CD14-positive monocyte (primary cell): ENCODE measurements at regions not wholly inside any gene's neighbourhood (a gene's known extent, or its start where the extent isn't known, plus 50 kb on each side); places are given as distances from the start of the nearest gene placed in this dataset.

ENCODE experiments used
- DNase-seq, 3 donors: peaks; one replicate each; pipeline ENCODE4 v3.0.0-alpha.2; 2011 to 2022
- H2AFZ ChIP-seq: 2 replicates; pipeline ENCODE4 v1.6.0; 2012; ENCODE audit warnings: mild to moderate bottlenecking, low read depth, low read length, inconsistent platforms; ENCODE audit not compliant: insufficient read depth, poor library complexity, severe bottlenecking
- H3K27ac ChIP-seq, 2 donors: 1 replicate in 1 of 2; 2 replicates in 1 of 2; pipeline ENCODE4 v1.5.1; 2012 to 2013; ENCODE audit warnings: low read length in 2 of 2, control low read depth in 1 of 2, inconsistent platforms in 1 of 2, low read depth in 1 of 2, mild to moderate bottlenecking in 1 of 2
- H3K27me3 ChIP-seq, 2 donors: one replicate each; pipeline versions ENCODE4 v1.6.0 to v1.6.1; 2011 to 2013; ENCODE audit warnings: low read length in 2 of 2; ENCODE audit not compliant: control insufficient read depth in 2 of 2, insufficient read depth in 2 of 2
- H3K36me3 ChIP-seq, 2 donors: replicated peaks in 1 of 2; 1 replicate in 1 of 2; 2 replicates in 1 of 2; pipeline versions ENCODE4 v1.5.1 to v1.6.1; 2012 to 2013; ENCODE audit warnings: low read length in 2 of 2, control low read depth in 1 of 2, inconsistent platforms in 1 of 2, mild to moderate bottlenecking in 1 of 2; ENCODE audit not compliant: insufficient read depth in 2 of 2, control insufficient read depth in 1 of 2
- H3K4me1 ChIP-seq, 2 donors: 1 replicate in 1 of 2; 2 replicates in 1 of 2; pipeline versions ENCODE4 v1.5.1 to v1.6.1; 2012 to 2013; ENCODE audit warnings: low read length in 2 of 2, control low read depth in 1 of 2, inconsistent platforms in 1 of 2, mild to moderate bottlenecking in 1 of 2, moderate library complexity in 1 of 2; ENCODE audit not compliant: insufficient read depth in 2 of 2, control insufficient read depth in 1 of 2
- H3K4me2 ChIP-seq: replicated peaks from 2 replicates; pipeline ENCODE3; 2012; ENCODE audit warnings: low read length, moderate library complexity, mild to moderate bottlenecking; ENCODE audit not compliant: poor library complexity, severe bottlenecking; ENCODE audit errors: extremely low read depth
- H3K4me3 ChIP-seq, 3 experiments: fragments of 200-600 bp in 1 of 3; sonication (generic) in 1 of 3; replicated peaks in 1 of 3; 1 replicate in 2 of 3; 2 replicates in 1 of 3; pipeline ENCODE4 v1.5.1; 2011 to 2013; ENCODE audit warnings: low read length in 3 of 3, mild to moderate bottlenecking in 3 of 3, control low read depth in 2 of 3, low read depth in 2 of 3, inconsistent platforms in 1 of 3, moderate library complexity in 1 of 3
- H3K79me2 ChIP-seq: 2 replicates; pipeline ENCODE4 v1.6.0; 2012; ENCODE audit warnings: mild to moderate bottlenecking, control low read depth, inconsistent platforms, low read length, moderate library complexity; ENCODE audit not compliant: insufficient read depth
- H3K9ac ChIP-seq: 2 replicates; pipeline ENCODE4 v1.6.0; 2017; ENCODE audit warnings: low read length, mild to moderate bottlenecking; ENCODE audit not compliant: insufficient read depth, poor library complexity, severe bottlenecking
- H3K9me3 ChIP-seq, 2 donors: replicated peaks in 1 of 2; 1 replicate in 1 of 2; 2 replicates in 1 of 2; pipeline versions ENCODE4 v1.5.1 to v1.6.1; 2012 to 2013; ENCODE audit warnings: low read length in 2 of 2, control low read depth in 1 of 2; ENCODE audit not compliant: control insufficient read depth in 1 of 2, insufficient read depth in 1 of 2
- H4K20me1 ChIP-seq: 2 replicates; pipeline ENCODE4 v1.6.0; 2012; ENCODE audit warnings: mild to moderate bottlenecking, low read length, control low read depth, moderate library complexity; ENCODE audit not compliant: insufficient read depth
- H3K27ac Mint-ChIP-seq, 7 donors: one replicate each; pipeline ENCODE4 v1.8.0; 2020; ENCODE audit warnings: mild to moderate bottlenecking in 7 of 7, mixed read lengths in 7 of 7, moderate library complexity in 6 of 7, inconsistent platforms in 2 of 7
- H3K27me3 Mint-ChIP-seq, 3 donors: one replicate each; pipeline ENCODE4 v1.8.0; 2021 to 2022; ENCODE audit warnings: low read depth in 3 of 3, mild to moderate bottlenecking in 3 of 3, mixed read lengths in 3 of 3, moderate library complexity in 3 of 3, inconsistent platforms in 1 of 3
- H3K36me3 Mint-ChIP-seq, 2 donors: one replicate each; pipeline ENCODE4 v1.8.0; 2020; ENCODE audit warnings: mixed read lengths in 2 of 2, inconsistent platforms in 1 of 2, mild to moderate bottlenecking in 1 of 2
- H3K4me1 Mint-ChIP-seq: one replicate; pipeline ENCODE4 v1.8.0; 2020; ENCODE audit warnings: mild to moderate bottlenecking, mixed read lengths
- H3K4me3 Mint-ChIP-seq, 2 donors: one replicate each; pipeline ENCODE4 v1.8.0; 2020; ENCODE audit warnings: mild to moderate bottlenecking in 2 of 2, mixed read lengths in 2 of 2, moderate library complexity in 1 of 2
- H3K9me3 Mint-ChIP-seq, 7 donors: one replicate each; pipeline ENCODE4 v1.8.0; 2020 to 2022; ENCODE audit warnings: mixed read lengths in 7 of 7, mild to moderate bottlenecking in 6 of 7, moderate library complexity in 6 of 7, inconsistent platforms in 2 of 7
- WGBS: methylation state at CpG from one replicate; pipeline ENCODE4 v1.1.5; 2013; ENCODE audit warnings: missing lambda C conversion rate; ENCODE audit not compliant: insufficient coverage; 5-methylcytosine and 5-hydroxymethylcytosine counted together
- intact Hi-C, 2 donors: fragments of 100-400 bp; cut with micrococcal nuclease; formaldehyde crosslinking; loops; one replicate each; pipeline versions ENCODE4 v1.15.0 to v1.15.1; 2023
- TF ChIP-seq, protein P1 (sequence below): fragments of 200-600 bp; IDR thresholded peaks from one replicate; pipeline ENCODE4 v1.8.0; 2022; ENCODE audit warnings: antibody characterized with exemption, mild to moderate bottlenecking

DNA sequence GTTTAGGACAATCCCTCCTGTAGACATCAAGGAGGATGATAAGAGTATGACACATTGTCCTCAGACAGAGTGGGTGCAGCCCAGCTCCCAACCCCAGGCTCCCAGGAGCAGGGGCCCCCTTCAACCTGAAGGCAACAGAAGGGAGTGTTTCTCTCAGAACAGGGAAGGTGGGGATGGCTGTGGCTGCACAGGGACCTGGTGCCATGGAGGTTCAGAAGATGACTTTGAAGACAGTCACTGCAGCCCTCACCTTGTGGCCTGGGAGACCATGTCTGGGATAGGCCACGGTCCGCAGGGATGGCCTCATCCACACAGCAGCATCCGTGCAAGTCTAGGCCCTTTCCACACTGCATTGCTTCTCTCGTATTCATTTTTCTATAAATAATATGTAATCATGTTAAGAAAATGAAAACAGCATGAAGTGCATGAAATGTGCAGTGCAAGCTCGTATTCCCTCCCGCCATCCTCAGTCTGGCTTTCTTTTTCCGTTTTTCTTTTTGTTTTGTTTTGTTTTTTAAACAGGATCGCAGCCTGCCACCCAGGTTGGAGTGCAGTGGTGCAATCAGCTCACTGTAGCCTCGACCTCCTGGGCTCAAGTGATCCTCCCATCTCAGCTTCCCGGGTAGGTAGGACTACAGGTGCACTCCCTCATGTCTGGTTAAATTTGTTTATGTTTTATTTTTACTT, 71.1 kb downstream of the METRNL start:
- H3K9me3 Mint-ChIP-seq, result peaks cover 0 to 5% (median 1%) of the 10 kb centered on the region in 7 donors
- H3K27me3 Mint-ChIP-seq, result peaks cover 0 to 7% (median 3%) of the 10 kb centered on the region in 3 donors
- 94% methylated on average over 7 of the region's 10 CpGs for WGBS

DNA sequence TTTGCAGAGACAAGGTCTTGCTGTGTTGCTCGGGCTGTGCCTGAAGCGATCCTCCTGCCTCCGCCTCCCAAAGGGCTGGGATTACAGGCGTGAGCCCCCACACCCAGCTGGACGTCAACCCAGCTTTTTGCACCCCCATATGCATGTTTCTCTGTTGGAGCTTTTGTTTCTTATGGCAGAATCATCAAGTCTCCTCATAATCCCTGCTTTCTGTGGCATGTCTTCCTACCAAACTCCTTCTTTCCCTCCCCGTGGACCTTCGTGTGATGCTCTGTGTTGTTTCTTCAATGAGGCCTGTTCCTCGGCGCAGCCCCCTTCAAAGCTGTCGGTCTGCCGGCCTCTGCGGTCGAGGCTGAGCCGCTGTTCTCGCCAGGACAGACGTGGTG, 71.6 kb downstream of the METRNL start:
- H3K27ac Mint-ChIP-seq, result peak overlapping the region in 3 of 7 donors; percentile 74 to 84 (median 76)

More for the DNA sequence above, 71.1 kb downstream of the METRNL start:
- peaks cover 71% of the 10 kb centered on the region for H3K4me1 Mint-ChIP-seq
- no peak overlapping the region for H3K4me2 ChIP-seq
- H3K9ac ChIP-seq, result no peak overlapping the region
- H3K4me3 ChIP-seq, result no peak overlapping the region
- intact Hi-C loops, result no loop called here
- no peak overlapping the region for H3K4me3 Mint-ChIP-seq
- peak overlapping the region in 2 of 7 donors; percentile 47 to 50 for H3K27ac Mint-ChIP-seq
- peaks cover 13 to 14% of the 10 kb centered on the region in 2 donors for H3K36me3 Mint-ChIP-seq
- H4K20me1 ChIP-seq, result no peaks in the 10 kb centered on the region
- no peak overlapping the region for H3K27ac ChIP-seq
- no peaks in the 10 kb centered on the region for H3K27me3 ChIP-seq
- H3K79me2 ChIP-seq, result no peaks in the 10 kb centered on the region
- no peaks in the 10 kb centered on the region for H3K36me3 ChIP-seq
- peaks cover 36 to 54% of the 10 kb centered on the region in 2 donors for H3K4me1 ChIP-seq
- DNase-seq, result no peak
- H3K9me3 ChIP-seq, result no peaks in the 10 kb centered on the region
- H2AFZ ChIP-seq, result no peak overlapping the region
- TF ChIP-seq, protein P1, sequence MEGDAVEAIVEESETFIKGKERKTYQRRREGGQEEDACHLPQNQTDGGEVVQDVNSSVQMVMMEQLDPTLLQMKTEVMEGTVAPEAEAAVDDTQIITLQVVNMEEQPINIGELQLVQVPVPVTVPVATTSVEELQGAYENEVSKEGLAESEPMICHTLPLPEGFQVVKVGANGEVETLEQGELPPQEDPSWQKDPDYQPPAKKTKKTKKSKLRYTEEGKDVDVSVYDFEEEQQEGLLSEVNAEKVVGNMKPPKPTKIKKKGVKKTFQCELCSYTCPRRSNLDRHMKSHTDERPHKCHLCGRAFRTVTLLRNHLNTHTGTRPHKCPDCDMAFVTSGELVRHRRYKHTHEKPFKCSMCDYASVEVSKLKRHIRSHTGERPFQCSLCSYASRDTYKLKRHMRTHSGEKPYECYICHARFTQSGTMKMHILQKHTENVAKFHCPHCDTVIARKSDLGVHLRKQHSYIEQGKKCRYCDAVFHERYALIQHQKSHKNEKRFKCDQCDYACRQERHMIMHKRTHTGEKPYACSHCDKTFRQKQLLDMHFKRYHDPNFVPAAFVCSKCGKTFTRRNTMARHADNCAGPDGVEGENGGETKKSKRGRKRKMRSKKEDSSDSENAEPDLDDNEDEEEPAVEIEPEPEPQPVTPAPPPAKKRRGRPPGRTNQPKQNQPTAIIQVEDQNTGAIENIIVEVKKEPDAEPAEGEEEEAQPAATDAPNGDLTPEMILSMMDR, result no peak

More for the DNA sequence above, 71.6 kb downstream of the METRNL start:
- H3K4me3 ChIP-seq, result no peak overlapping the region
- H4K20me1 ChIP-seq, result no peaks in the 10 kb centered on the region
- TF ChIP-seq, protein P1, result no peak
- H3K9ac ChIP-seq, result no peak overlapping the region
- intact Hi-C loops, result no loop called here
- H2AFZ ChIP-seq, result no peak overlapping the region
- Mint-ChIP-seq H3K9me3 (peaks cover 0 to 5% (median 1%) of the 10 kb centered on the region in 7 donors), H3K4me3 (no peak overlapping the region), H3K36me3 (peaks cover 15 to 16% of the 10 kb centered on the region in 2 donors), H3K4me1 (peaks cover 76% of the 10 kb centered on the region), H3K27me3 (peaks cover 0 to 7% (median 3%) of the 10 kb centered on the region in 3 donors)
- H3K4me1 ChIP-seq, result peaks cover 41 to 59% of the 10 kb centered on the region in 2 donors
- no peak for DNase-seq
- H3K27ac ChIP-seq, result no peak overlapping the region
- no peak overlapping the region for H3K4me2 ChIP-seq
- no peaks in the 10 kb centered on the region for H3K36me3 ChIP-seq
- no peaks in the 10 kb centered on the region for H3K9me3 ChIP-seq
- H3K79me2 ChIP-seq, result no peaks in the 10 kb centered on the region
- H3K27me3 ChIP-seq, result no peaks in the 10 kb centered on the region
- 93% methylated on average over 14 of the region's 16 CpGs for WGBS
